ENCODE measurements at regions not wholly inside any gene's neighbourhood (a gene's known extent, or its start where the extent isn't known, plus 50 kb on each side); places are given as distances from the start of the nearest gene placed in this dataset.

- TF ChIP-seq CTCF (IDR thresholded peaks at IDR 0.05) = no peak
- no peak for TF ChIP-seq ZFX (IDR thresholded peaks at IDR 0.05; ENCODE audit: borderline replicate concordance)
These were observed 1279.6 kb downstream of the KCNT2 start for GRCh38 chr1:195328681-195329080.

All from 22Rv1 (cell line).